ENCODE measurements at regions not wholly inside any gene's neighbourhood (a gene's known extent, or its start where the extent isn't known, plus 50 kb on each side); places are given as distances from the start of the nearest gene placed in this dataset.

GRCh38 chr2:433216-433615, 145.3 kb upstream of the ALKAL2 start:
- TF ChIP-seq CTCF (IDR thresholded peaks at IDR 0.05) (no peak), POLR2A (IDR thresholded peaks at IDR 0.05) (no peak)
